Fibroblast of lung (primary cell): ENCODE measurements at regions not wholly inside any gene's neighbourhood (a gene's known extent, or its start where the extent isn't known, plus 50 kb on each side); places are given as distances from the start of the nearest gene placed in this dataset.

Experiments
- DNase-seq, 2 donors: peaks; one replicate each; pipeline versions ENCODE4 v3.0.0 to v3.0.0-alpha.2; 2010; ENCODE audit warnings: low read depth in 2 of 2
- H2AFZ ChIP-seq: 2 replicates; pipeline ENCODE4 v1.5.1; 2012; ENCODE audit warnings: low read length, control low read depth, inconsistent platforms
- H3K27ac ChIP-seq: 2 replicates; pipeline ENCODE4 v1.5.1; 2011; ENCODE audit warnings: low read length, control low read depth; ENCODE audit not compliant: insufficient read depth
- H3K27me3 ChIP-seq: 2 replicates; pipeline ENCODE4 v1.5.1; 2011; ENCODE audit warnings: mild to moderate bottlenecking, low read length; ENCODE audit not compliant: control insufficient read depth, insufficient read depth
- H3K36me3 ChIP-seq: 2 replicates; pipeline ENCODE4 v1.5.1; 2011; ENCODE audit warnings: low read length; ENCODE audit not compliant: control insufficient read depth, insufficient read depth
- H3K4me1 ChIP-seq: 2 replicates; pipeline ENCODE4 v1.5.1; 2011; ENCODE audit warnings: low read length; ENCODE audit not compliant: control insufficient read depth, insufficient read depth; ENCODE audit errors: extremely low read depth
- H3K4me2 ChIP-seq: 2 replicates; pipeline ENCODE4 v1.5.1; 2011; ENCODE audit warnings: low read length, control low read depth; ENCODE audit not compliant: insufficient read depth; ENCODE audit errors: extremely low read depth
- H3K4me3 ChIP-seq, 4 experiments: fragments of 200-600 bp in 1 of 4; sonication (generic) in 1 of 4; replicated peaks in 1 of 4; 2 replicates each; pipeline ENCODE4 v1.5.1; 2011 to 2016; ENCODE audit warnings: low read length in 4 of 4, low read depth in 3 of 4, mild to moderate bottlenecking in 3 of 4, control low read depth in 2 of 4, inconsistent platforms in 1 of 4, mixed read lengths in 1 of 4; ENCODE audit not compliant: insufficient read depth in 1 of 4; ENCODE audit errors: control extremely low read depth in 1 of 4
- H3K79me2 ChIP-seq: 2 replicates; pipeline ENCODE4 v1.5.1; 2012; ENCODE audit warnings: mild to moderate bottlenecking, low read length, inconsistent platforms; ENCODE audit not compliant: control insufficient read depth, insufficient read depth
- H3K9ac ChIP-seq: 2 replicates; pipeline ENCODE4 v1.5.1; 2011; ENCODE audit warnings: mild to moderate bottlenecking, low read length, control low read depth; ENCODE audit not compliant: insufficient read depth
- H3K9me3 ChIP-seq: 2 replicates; pipeline ENCODE4 v1.5.1; 2012; ENCODE audit warnings: low read depth, low read length; ENCODE audit not compliant: control insufficient read depth, insufficient read depth
- H4K20me1 ChIP-seq: 2 replicates; pipeline ENCODE4 v1.5.1; 2011; ENCODE audit warnings: low read length; ENCODE audit not compliant: control insufficient read depth, insufficient read depth; ENCODE audit errors: extremely low read depth
- EZH2 ChIP-seq: IDR thresholded peaks from 2 replicates; pipeline ENCODE4 v1.5.1; 2012; ENCODE audit warnings: low read length, control low read depth, mild to moderate bottlenecking; ENCODE audit errors: missing control alignments
- TF ChIP-seq, protein P1 (sequence below), 2 donors: IDR thresholded peaks in 1 of 2; conservative IDR thresholded peaks in 1 of 2; 1 replicate in 1 of 2; 2 replicates in 1 of 2; pipeline ENCODE4 v1.5.1; 2011 to 2012; ENCODE audit warnings: low read length in 2 of 2, control low read depth in 1 of 2, inconsistent platforms in 1 of 2, low read depth in 1 of 2, mild to moderate bottlenecking in 1 of 2

- H3K4me1 ChIP-seq = no peaks in the 10 kb centered on the region
- no peak for DNase-seq
- no peak overlapping the region for H3K9ac ChIP-seq
- H4K20me1 ChIP-seq = no peaks in the 10 kb centered on the region
- H2AFZ ChIP-seq = no peak overlapping the region
- H3K4me3 ChIP-seq = no peak overlapping the region
- H3K36me3 ChIP-seq = no peaks in the 10 kb centered on the region
- H3K27me3 ChIP-seq = no peaks in the 10 kb centered on the region
- no peaks in the 10 kb centered on the region for H3K9me3 ChIP-seq
- no peak overlapping the region for H3K4me2 ChIP-seq
- H3K79me2 ChIP-seq = no peaks in the 10 kb centered on the region
- no peak overlapping the region for H3K27ac ChIP-seq
- TF ChIP-seq, protein P1, sequence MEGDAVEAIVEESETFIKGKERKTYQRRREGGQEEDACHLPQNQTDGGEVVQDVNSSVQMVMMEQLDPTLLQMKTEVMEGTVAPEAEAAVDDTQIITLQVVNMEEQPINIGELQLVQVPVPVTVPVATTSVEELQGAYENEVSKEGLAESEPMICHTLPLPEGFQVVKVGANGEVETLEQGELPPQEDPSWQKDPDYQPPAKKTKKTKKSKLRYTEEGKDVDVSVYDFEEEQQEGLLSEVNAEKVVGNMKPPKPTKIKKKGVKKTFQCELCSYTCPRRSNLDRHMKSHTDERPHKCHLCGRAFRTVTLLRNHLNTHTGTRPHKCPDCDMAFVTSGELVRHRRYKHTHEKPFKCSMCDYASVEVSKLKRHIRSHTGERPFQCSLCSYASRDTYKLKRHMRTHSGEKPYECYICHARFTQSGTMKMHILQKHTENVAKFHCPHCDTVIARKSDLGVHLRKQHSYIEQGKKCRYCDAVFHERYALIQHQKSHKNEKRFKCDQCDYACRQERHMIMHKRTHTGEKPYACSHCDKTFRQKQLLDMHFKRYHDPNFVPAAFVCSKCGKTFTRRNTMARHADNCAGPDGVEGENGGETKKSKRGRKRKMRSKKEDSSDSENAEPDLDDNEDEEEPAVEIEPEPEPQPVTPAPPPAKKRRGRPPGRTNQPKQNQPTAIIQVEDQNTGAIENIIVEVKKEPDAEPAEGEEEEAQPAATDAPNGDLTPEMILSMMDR (conservative IDR thresholded peaks at IDR 0.05 in 1 of 2, IDR thresholded peaks at IDR 0.05 in 1 of 2; ENCODE audit: low read depth in 1 of 2, low read length in 2 of 2) = no peak
- no peak for TF ChIP-seq EZH2
Measured at GRCh38 chr2:184206045-184206444, 392.3 kb upstream of the ZNF804A start.

DNA sequence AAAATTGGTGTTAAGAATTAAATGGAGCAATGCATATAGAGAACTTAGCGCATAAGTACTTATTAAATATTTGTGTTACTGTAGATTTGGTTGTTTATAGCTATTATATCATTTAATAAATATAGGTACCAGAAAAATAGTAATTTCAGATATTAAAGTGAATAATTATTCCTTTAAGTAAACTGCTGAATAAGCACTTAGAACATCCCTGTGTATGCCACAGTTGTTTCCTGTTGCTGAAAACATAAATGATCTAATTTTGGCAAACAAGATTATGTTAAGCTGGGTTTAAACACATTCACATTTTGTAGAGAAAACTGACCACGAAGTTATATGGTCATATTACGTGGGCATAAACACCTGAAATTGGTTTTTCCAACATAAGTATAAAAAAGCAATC is 388.0 kb upstream of the ZNF804A start:
- H3K4me1 ChIP-seq = no peaks in the 10 kb centered on the region
- no peak overlapping the region for H3K9ac ChIP-seq
- H2AFZ ChIP-seq = no peak overlapping the region
- H3K4me2 ChIP-seq = no peak overlapping the region
- H4K20me1 ChIP-seq = no peaks in the 10 kb centered on the region
- H3K4me3 ChIP-seq = no peak overlapping the region
- no peak overlapping the region for H3K27ac ChIP-seq
- H3K79me2 ChIP-seq = no peaks in the 10 kb centered on the region
- no peaks in the 10 kb centered on the region for H3K9me3 ChIP-seq
- no peak for TF ChIP-seq EZH2
- TF ChIP-seq, protein P1 (conservative IDR thresholded peaks at IDR 0.05 in 1 of 2, IDR thresholded peaks at IDR 0.05 in 1 of 2; ENCODE audit: low read depth in 1 of 2, low read length in 2 of 2) = no peak
- no peak for DNase-seq
- H3K36me3 ChIP-seq = no peaks in the 10 kb centered on the region
- H3K27me3 ChIP-seq = no peaks in the 10 kb centered on the region

GRCh38 chr2:184215745-184216144 is 382.6 kb upstream of the ZNF804A start:
- Histone ChIP-seq H3K9ac (no peak overlapping the region), H3K4me2 (no peak overlapping the region), H3K9me3 (no peaks in the 10 kb centered on the region), H3K79me2 (no peaks in the 10 kb centered on the region), H3K27ac (no peak overlapping the region), H3K36me3 (no peaks in the 10 kb centered on the region), H3K4me1 (no peaks in the 10 kb centered on the region), H2AFZ (no peak overlapping the region), H3K27me3 (no peaks in the 10 kb centered on the region), H3K4me3 (no peak overlapping the region), H4K20me1 (no peaks in the 10 kb centered on the region)
- no peak for TF ChIP-seq EZH2
- TF ChIP-seq, protein P1 (conservative IDR thresholded peaks at IDR 0.05 in 1 of 2, IDR thresholded peaks at IDR 0.05 in 1 of 2; ENCODE audit: low read depth in 1 of 2, low read length in 2 of 2) = no peak
- DNase-seq = peak in 1 of 2 donors; percentile 37
